SU-DHL-6 (cell line): ENCODE measurements at regions not wholly inside any gene's neighbourhood (a gene's known extent, or its start where the extent isn't known, plus 50 kb on each side); places are given as distances from the start of the nearest gene placed in this dataset.

Experiments used
- H2AFZ ChIP-seq: fragments of 200-600 bp; sonication (generic); 2 replicates; pipeline ENCODE4 v1.6.1; 2014; ENCODE audit warnings: low read depth, mild to moderate bottlenecking, moderate library complexity, mixed read lengths, antibody characterized with exemption, low read length; ENCODE audit not compliant: severe bottlenecking
- H3F3A ChIP-seq: fragments of 200-600 bp; shearing (Covaris generic); 2 replicates; pipeline ENCODE4 v1.6.0; 2016; ENCODE audit warnings: antibody characterized with exemption, mild to moderate bottlenecking; ENCODE audit not compliant: insufficient read depth
- H3K27ac ChIP-seq: fragments of 200-600 bp; sonication (generic); 2 replicates; pipeline ENCODE4 v1.5.1; 2016; ENCODE audit warnings: low read depth, mild to moderate bottlenecking, low read length, moderate library complexity, mixed read lengths
- H3K27me3 ChIP-seq: fragments of 200-600 bp; sonication (generic), shearing (Covaris generic); 2 replicates; pipeline ENCODE4 v1.6.0; 2014; ENCODE audit warnings: mild to moderate bottlenecking, low read length
- H3K36me3 ChIP-seq: fragments of 200-600 bp; sonication (generic); 2 replicates; pipeline ENCODE4 v1.6.1; 2014; ENCODE audit warnings: mild to moderate bottlenecking, low read length, mixed read lengths
- H3K4me2 ChIP-seq: fragments of 300-600, 200-600 bp; shearing (Covaris generic), sonication (generic); 2 replicates; pipeline ENCODE4 v1.6.0; 2014; ENCODE audit warnings: low read length, low read depth, mild to moderate bottlenecking; ENCODE audit not compliant: poor library complexity, severe bottlenecking
- H3K4me3 ChIP-seq: fragments of 200-600 bp; sonication (generic); 2 replicates; pipeline ENCODE4 v1.5.1; 2014; ENCODE audit warnings: antibody characterized with exemption, low read length, mild to moderate bottlenecking, mixed read lengths; ENCODE audit not compliant: insufficient read depth, poor library complexity, severe bottlenecking
- H3K79me2 ChIP-seq: fragments of 200-600 bp; sonication (generic); 2 replicates; pipeline ENCODE4 v1.6.1; 2014; ENCODE audit warnings: mild to moderate bottlenecking, low read length, moderate library complexity; ENCODE audit not compliant: insufficient read depth
- H3K9ac ChIP-seq: fragments of 200-600 bp; sonication (generic); 2 replicates; pipeline ENCODE4 v1.7.0; 2014; ENCODE audit warnings: mild to moderate bottlenecking, low read length
- H3K9me2 ChIP-seq: fragments of 200-600 bp; sonication (generic); replicated peaks from 2 replicates; pipeline ENCODE4 v1.6.1; 2014; ENCODE audit warnings: low read length; ENCODE audit not compliant: insufficient read depth
- H3K9me3 ChIP-seq: fragments of 200-600 bp; sonication (generic); 2 replicates; pipeline ENCODE4 v1.6.1; 2014; ENCODE audit warnings: low read length, mixed read lengths; ENCODE audit not compliant: insufficient read depth
- H4K20me1 ChIP-seq: fragments of 200-600 bp; sonication (generic); 2 replicates; pipeline ENCODE4 v1.6.1; 2014; ENCODE audit warnings: low read depth, mild to moderate bottlenecking, antibody characterized with exemption, low read length, moderate library complexity, mixed read lengths
- CTCF ChIP-seq: fragments of 200-600 bp; sonication (generic); IDR thresholded peaks from one replicate; pipeline ENCODE4 v1.5.1; 2017; ENCODE audit warnings: antibody characterized with exemption, mild to moderate bottlenecking, low read length, moderate library complexity; ENCODE audit not compliant: insufficient read depth, poor library complexity, severe bottlenecking
- EZH2phosphoT487 ChIP-seq: fragments of 200-600 bp; sonication (generic), shearing (Covaris generic); conservative IDR thresholded peaks from 2 replicates; pipeline ENCODE4 v1.6.1; 2018; ENCODE audit warnings: mild to moderate bottlenecking, antibody characterized with exemption, low read length, moderate library complexity, mixed read lengths

GRCh38 chr2:11033114-11033513 lies 121.4 kb downstream of the KCNF1 start:
- no peak overlapping the region for H3K27ac ChIP-seq
- H3K4me2 ChIP-seq = no peak overlapping the region
- H3K27me3 ChIP-seq = no peaks in the 10 kb centered on the region
- H3K9me2 ChIP-seq = no peaks in the 10 kb centered on the region
- no peaks in the 10 kb centered on the region for H3K79me2 ChIP-seq
- no peaks in the 10 kb centered on the region for H3F3A ChIP-seq
- no peaks in the 10 kb centered on the region for H4K20me1 ChIP-seq
- H2AFZ ChIP-seq = no peak overlapping the region
- no peak overlapping the region for H3K4me3 ChIP-seq
- no peak for TF ChIP-seq CTCF
- no peak for TF ChIP-seq EZH2phosphoT487
- no peaks in the 10 kb centered on the region for H3K36me3 ChIP-seq
- H3K9me3 ChIP-seq = no peaks in the 10 kb centered on the region
- H3K9ac ChIP-seq = no peak overlapping the region

GRCh38 chr2:11038641-11039040 lies 116.6 kb upstream of the SLC66A3 start:
- Histone ChIP-seq H3K27me3 (no peaks in the 10 kb centered on the region), H3K9ac (no peak overlapping the region), H3K36me3 (no peaks in the 10 kb centered on the region), H4K20me1 (no peaks in the 10 kb centered on the region), H3K4me2 (no peak overlapping the region), H3F3A (no peaks in the 10 kb centered on the region), H3K27ac (no peak overlapping the region), H3K9me2 (no peaks in the 10 kb centered on the region), H3K79me2 (no peaks in the 10 kb centered on the region), H3K9me3 (no peaks in the 10 kb centered on the region), H3K4me3 (no peak overlapping the region), H2AFZ (no peak overlapping the region)
- TF ChIP-seq EZH2phosphoT487 (no peak), CTCF (no peak)

GRCh38 chr2:11040992-11041391 lies 114.3 kb upstream of the SLC66A3 start:
- H3K9me2 ChIP-seq = no peaks in the 10 kb centered on the region
- H3K4me3 ChIP-seq = no peak overlapping the region
- no peaks in the 10 kb centered on the region for H3F3A ChIP-seq
- H3K79me2 ChIP-seq = no peaks in the 10 kb centered on the region
- H2AFZ ChIP-seq = no peak overlapping the region
- H3K27me3 ChIP-seq = no peaks in the 10 kb centered on the region
- no peaks in the 10 kb centered on the region for H4K20me1 ChIP-seq
- no peaks in the 10 kb centered on the region for H3K36me3 ChIP-seq
- TF ChIP-seq EZH2phosphoT487 (no peak), CTCF (no peak)
- no peak overlapping the region for H3K4me2 ChIP-seq
- H3K9ac ChIP-seq = no peak overlapping the region
- H3K27ac ChIP-seq = no peak overlapping the region
- H3K9me3 ChIP-seq = no peaks in the 10 kb centered on the region
